Stimulated activated CD4-positive, alpha-beta T cell treated with anti-CD3 and anti-CD28 coated beads, Interleukin-1b, Interleukin-23, amount 100 ng/mL, for 4 hours (primary cell): ENCODE measurements at regions not wholly inside any gene's neighbourhood (a gene's known extent, or its start where the extent isn't known, plus 50 kb on each side); places are given as distances from the start of the nearest gene placed in this dataset.

Experiments
- DNase-seq, 2 donors: peaks; one replicate each; pipeline ENCODE4 v3.0.0-alpha.2; 2020; ENCODE audit warnings: low read depth in 2 of 2

DNA sequence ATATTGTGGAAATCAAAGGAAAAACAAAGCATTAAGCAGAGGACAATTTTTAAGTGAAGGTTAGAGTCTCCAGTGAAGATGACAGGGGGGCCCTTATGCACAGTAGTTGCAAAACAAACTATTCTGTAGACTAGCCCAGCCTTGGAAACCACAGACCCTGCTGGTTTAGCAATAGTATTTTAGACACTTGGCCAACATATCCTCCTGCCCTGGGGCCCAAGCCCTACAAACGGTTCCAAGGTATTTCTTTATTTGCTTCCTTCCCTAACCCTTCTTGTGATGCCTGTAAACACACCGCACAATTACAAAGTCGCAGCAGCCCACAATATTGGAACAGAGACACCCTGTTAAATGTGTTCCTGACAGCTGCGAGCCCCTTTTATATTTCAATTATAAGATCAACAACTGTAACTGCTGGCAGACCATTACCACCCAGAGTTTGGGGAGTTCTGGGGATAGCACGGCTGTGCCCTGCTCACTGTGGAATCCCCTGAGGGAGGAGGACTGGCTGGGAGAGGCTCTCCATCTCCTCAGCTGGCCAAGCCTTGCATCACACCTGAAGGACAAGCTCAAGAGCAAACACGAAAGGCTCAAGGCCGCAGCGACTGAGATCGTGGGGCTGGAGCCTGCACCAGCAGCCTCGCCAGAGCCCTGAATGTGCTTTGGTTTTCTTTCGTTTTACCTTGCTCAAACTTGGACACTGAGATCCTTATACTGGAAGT lies 282.2 kb upstream of the ATP5MC3 start:
- no peak for DNase-seq

DNA sequence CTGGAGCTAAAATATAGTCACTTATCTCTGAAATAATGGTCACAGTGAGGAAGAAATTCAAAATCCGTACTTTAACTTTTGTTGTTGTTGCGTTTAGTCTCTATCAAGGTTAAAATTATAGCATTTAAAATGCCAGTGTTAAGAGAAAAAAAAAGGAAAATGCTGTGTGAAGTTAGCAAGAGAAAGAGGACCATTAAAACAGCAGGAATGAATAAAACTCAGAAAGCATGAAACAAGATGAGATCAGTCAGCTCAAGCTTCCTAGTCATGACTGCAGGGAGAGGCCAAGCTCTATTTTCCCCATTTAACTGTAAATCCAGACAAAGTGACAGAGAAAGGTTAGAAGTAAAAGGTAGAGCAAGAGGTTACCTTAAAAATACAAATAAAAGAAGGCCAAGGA lies 281.7 kb upstream of the ATP5MC3 start:
- no peak for DNase-seq

- DNase-seq, result no peak
These were observed 280.7 kb upstream of the ATP5MC3 start for GRCh38 chr2:175462246-175462645.

GRCh38 chr2:175461839-175462238 lies 280.3 kb upstream of the ATP5MC3 start:
- DNase-seq, result no peak

- no peak for DNase-seq
These were observed 276.5 kb upstream of the ATP5MC3 start for GRCh38 chr2:175457895-175458448.

GRCh38 chr2:175454953-175455389 lies 273.5 kb upstream of the ATP5MC3 start:
- DNase-seq, result no peak

DNA sequence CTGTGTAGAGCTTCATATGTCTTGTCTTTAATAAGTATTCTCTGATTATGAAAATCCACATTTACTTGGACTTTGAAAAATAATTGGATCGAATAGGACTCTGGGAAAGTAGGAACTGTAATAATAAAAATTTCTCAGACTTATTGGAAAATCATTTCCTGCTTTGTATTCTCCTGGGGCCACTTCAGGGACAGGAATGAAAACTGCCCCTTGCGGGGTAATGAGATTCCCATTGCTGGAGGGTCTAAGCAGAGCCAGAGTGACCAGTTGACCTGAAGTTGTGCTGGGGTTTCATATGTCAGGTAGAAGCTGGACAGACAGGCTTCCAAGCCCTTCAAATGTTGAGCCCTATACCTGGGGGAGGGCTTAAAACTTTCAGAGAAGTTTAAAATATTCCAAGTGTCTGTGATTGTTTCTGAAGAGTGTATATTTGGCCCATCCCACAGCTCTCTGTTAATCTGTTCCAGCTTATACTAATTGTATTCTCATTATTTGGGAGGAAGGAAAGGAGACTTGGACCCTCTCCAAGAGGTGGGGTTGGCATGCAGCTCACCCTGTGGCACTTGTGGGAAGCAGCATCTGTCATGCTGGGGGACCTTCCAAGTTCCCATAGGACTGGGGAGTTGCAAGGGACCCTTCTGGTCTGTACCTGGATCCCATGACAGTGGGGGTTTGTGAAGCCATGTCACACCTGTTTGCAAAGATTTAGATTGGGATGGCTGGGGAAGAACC lies 268.7 kb upstream of the ATP5MC3 start:
- no peak for DNase-seq

DNA sequence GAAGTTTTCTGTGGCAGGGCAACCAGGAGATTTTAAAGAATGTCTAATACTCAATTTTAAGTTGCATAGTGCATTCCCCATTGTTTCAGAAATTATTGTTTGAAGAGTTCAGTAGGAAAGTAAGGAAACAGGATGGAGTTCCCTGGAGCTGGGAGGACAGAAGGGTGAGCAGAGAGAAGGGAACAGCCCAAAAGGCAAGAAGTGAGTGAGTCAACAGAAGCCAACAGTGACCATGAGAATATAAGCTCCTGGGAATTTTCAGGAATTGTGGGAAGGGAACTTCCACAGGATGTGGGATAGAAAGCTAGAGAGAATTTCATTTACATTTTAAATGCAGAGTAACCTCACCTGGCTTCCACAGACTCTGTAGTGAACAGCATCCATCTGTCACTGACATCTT lies 268.1 kb upstream of the ATP5MC3 start:
- DNase-seq, result no peak

GRCh38 chr2:175446201-175446600 lies 264.7 kb upstream of the ATP5MC3 start:
- DNase-seq, result no peak

GRCh38 chr2:175445281-175445680 lies 263.8 kb upstream of the ATP5MC3 start:
- no peak for DNase-seq

GRCh38 chr2:175442441-175442840 lies 260.9 kb upstream of the ATP5MC3 start:
- DNase-seq, result no peak

DNA sequence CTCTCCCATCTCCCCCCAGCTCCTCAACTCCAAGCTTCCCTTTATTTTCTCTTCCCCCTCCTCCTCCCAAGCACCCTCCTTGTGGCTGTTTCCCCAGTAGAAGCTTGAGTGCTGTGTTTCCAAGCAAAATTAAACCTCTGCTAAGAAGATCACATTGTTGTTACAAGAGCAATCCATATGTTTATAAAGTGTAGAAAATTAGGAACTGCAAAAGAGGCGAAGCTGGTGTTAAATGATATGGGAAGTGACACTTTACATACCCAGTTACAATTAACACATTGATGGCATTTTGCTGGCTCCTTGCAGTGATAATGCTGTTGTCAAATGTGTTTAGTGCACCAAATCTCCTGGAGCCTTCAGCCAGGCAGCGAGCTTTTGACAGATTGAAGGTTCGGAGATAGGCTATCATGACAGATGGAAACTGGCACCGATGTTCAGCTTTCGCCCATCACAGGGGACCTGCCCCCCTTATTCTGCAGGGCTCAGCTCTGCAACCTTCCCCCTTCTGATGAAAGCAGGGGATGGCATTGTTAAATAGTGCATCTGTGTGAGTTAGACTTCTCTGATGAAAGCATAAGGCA lies 259.8 kb upstream of the ATP5MC3 start:
- no peak for DNase-seq

DNA sequence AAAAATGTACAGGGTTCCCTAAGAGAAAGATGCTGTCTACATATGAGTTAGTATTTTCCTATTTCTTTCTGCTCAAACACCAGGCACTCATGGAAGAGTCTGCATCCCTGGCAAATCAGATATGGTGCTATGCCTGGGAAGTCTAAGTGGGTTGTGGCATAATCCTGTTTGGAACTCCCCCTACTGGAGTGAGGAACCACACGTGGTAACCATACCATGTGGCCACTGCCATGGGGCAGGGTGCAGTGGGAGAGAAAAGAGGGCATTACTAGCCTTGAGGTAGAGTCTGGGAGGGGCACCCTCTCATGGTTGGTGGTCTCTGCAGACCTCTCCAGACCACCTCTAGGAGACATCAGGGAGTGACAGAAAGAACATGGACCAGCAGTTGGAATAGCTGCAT lies 257.9 kb upstream of the ATP5MC3 start:
- no peak for DNase-seq

DNA sequence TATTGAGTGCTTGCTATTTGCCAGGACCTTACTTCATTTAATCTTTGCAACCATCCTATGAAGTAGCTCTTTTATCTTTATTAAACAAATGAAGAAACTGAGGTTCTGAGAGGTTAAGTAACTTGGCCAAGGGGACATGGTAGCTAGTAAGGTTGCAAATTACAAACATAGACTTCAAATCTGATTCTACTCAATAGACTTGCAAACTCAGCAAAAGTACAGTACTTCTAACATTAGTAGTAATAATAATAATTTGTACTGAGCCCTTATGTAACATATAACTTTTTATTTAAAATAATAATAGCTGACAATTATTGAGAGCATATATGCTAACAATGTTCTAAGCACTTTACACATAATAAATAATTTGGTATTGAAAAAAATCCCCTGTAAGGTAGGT lies 255.7 kb upstream of the ATP5MC3 start:
- no peak for DNase-seq

DNA sequence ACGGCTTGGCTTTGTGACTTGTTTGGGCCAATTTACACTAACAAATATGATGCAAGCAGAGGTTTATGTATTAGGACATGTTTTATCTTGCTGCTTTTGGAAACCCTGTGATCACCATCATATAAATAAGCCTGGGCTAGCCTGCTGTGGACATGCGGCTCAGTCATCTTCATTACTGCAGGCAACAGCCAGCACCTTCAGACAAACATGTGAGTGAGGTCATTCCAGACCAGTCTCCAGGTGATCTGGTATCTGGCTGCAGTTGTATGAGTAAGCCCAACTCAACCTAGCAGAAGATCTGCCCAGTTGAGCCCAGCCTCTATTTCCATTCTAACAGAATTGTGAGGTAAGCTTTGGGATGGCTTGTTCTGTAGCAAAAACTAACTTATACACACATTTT lies 254.6 kb upstream of the ATP5MC3 start:
- DNase-seq, result no peak

DNA sequence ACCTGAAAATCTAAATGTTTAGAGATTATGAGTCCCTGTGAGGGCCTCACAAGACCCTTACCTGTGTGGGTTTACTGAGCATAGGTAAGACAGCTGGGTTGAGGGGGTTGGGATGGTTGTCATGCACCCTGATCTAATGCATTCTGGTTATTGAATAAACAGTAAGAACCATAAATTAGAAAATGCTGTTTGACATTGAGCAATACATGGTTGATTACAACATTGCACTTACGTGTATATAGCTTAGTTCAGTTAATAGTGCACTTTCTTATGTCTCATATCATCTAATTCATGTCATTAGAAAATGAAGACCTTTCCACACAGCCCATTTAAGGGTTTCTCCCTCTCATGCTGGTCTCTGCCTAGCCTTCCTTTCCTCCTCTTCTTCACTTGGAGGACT lies 253.5 kb upstream of the ATP5MC3 start:
- DNase-seq, result no peak

DNA sequence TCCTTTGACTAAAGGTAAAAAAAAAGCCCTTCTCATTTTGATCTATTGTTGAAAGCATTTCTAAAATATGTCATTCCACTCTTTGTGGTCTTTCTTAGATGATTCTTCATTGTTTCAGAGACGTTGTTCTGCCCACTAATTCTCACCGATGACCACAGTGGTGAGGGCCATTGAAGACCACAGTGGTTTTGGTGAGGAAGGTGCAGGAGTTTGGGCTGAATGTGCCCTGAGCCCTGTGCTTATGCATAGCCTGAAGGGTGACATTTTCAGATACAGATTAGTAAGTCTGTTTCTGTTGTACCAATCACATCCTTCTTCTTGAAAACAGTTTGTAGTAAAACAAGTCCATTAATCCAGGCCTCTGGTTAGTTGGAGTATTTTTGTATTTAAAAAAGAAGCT lies 251.3 kb upstream of the ATP5MC3 start:
- no peak for DNase-seq

- no peak for DNase-seq
These were observed 250.5 kb upstream of the ATP5MC3 start for GRCh38 chr2:175432021-175432420.

DNA sequence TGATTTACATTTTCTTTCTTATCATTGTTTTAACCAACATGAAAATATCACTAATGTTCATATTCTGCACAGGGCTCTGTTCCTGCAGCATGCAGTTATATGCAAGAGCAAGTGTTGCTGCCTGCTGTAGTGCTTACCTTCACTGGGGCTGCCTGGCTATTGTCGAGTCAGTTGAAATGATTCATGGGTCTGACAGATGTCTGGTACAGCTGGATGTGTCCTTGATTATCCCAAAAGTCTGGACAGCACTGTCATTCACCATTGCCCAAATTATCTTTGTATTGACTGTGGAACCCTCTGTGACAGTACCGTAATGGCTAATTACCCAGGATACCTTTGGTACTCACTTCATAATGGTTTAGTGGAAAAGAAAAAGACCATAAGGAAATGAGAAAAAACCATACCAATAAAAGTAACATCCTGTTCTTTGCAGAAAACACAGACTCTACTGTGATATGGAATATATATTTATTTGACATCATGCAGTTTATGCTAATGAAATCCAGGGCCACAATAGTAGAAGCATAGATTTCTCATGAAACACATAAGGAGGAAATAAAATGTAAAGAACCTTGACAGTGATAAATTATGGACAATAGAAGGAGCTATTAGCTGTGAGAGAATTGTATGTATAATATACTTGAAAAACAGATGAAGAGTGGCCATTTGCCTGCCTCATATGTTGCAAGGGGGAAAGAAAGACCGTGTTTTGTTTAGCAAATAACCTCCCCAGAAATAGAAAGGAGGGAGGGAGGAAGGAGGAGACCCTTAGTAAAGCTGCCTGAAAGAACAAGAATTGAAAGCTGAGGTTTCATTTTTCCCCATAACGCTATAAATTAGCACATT lies 249.8 kb upstream of the ATP5MC3 start:
- DNase-seq, result no peak

DNA sequence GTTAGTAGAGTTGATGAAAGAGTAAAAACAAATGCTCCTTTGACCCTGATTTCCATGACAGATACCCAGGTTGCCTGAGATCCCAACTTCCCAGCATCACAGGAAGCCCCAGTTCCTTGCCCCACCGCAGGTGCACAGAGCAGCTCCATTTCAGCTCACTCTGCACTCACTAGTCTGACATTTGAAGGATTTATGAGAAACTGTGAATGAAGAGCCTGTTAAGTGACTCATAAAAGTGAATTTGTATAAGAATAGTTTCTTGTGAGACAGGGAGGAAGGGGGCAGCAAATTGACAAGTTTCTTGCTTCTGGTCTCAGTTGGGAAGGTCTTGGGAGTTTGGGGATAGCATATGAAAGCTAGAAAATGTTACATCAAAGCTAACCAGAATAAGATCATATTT lies 248.7 kb upstream of the ATP5MC3 start:
- no peak for DNase-seq

DNA sequence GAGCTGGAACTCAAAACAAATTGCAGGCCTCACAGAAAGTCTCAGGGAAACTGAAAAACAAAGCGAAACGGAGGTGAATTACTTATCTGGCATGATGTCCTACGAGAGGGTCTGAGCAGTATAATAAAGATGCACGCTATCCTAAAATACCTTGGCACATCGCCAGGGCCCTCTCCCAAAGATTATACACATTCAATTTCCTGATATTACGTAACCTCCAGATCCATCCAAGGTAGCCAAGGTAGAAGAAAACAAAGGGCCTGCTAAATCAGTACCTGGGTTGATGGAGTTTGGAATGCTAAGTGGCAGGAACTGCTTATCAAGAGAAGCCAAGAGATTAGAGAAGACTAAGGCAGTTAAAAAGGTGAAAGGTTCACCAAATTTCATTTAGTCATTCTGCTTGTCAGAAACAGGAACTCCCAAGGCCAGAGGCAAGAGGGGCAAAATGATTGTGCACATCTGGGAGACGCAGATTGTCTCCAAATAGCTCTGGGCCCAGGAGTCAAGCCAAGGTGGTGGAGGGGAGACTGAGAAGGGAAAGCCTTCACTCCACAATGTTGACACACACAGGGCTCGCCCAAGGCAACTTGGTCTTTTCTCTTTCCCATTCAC lies 236.8 kb upstream of the ATP5MC3 start:
- DNase-seq, result no peak
